ENCODE measurements at regions not wholly inside any gene's neighbourhood (a gene's known extent, or its start where the extent isn't known, plus 50 kb on each side); places are given as distances from the start of the nearest gene placed in this dataset.

- TF ChIP-seq CTCF (conservative IDR thresholded peaks at IDR 0.05 in 1 of 2, IDR thresholded peaks at IDR 0.05 in 1 of 2; ENCODE audit: low read depth in 1 of 2, low read length in 2 of 2) (no peak), EZH2 (IDR thresholded peaks at IDR 0.05; ENCODE audit: low read length, missing control alignments) (no peak)
Observed at GRCh38 chr2:234341306-234341985, 155.4 kb downstream of the ARL4C start.

All from fibroblast of lung (primary cell).